ENCODE measurements at regions not wholly inside any gene's neighbourhood (a gene's known extent, or its start where the extent isn't known, plus 50 kb on each side); places are given as distances from the start of the nearest gene placed in this dataset.

DNA sequence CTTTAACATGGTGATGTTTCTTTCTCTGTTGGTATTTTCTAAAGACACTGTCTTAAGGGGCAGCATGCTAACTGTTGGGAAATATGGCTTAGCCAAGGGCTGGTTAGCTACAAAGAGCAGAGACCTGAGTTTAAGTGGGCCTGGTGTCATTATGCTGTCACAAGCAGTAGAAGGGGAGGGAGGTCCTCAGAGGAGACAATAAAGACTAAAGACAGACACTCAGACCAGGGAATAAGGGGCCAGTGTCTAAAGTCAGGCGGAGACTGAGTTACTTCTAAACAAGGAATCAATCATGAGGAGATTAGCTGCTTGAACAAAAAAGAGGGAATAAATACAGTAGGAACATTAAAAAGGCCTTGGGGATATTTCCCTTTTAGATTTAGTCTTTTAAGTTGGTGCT is 142.7 kb upstream of the DPPA4 start:
- DNase-seq (ENCODE audit: low read depth, low spot score) = no peak
- no peaks in the 10 kb centered on the region for H3K4me1 ChIP-seq (ENCODE audit: control insufficient read depth, insufficient read depth, low read length)
- H3K27me3 ChIP-seq (ENCODE audit: control insufficient read depth, insufficient read depth, low read length) = no peaks in the 10 kb centered on the region
- no peak overlapping the region for H3K4me3 ChIP-seq (ENCODE audit: low read length)
- H3K27ac ChIP-seq (ENCODE audit: low read length) = no peak overlapping the region
- WGBS (ENCODE audit: insufficient coverage, insufficient read length) = no CpG with 5 or more reads among the region's 1 CpG
- H3K9me3 ChIP-seq (ENCODE audit: control insufficient read depth, insufficient read depth, low read length) = no peaks in the 10 kb centered on the region
- no peaks in the 10 kb centered on the region for H3K36me3 ChIP-seq (ENCODE audit: control insufficient read depth, insufficient read depth, low read length)

DNA sequence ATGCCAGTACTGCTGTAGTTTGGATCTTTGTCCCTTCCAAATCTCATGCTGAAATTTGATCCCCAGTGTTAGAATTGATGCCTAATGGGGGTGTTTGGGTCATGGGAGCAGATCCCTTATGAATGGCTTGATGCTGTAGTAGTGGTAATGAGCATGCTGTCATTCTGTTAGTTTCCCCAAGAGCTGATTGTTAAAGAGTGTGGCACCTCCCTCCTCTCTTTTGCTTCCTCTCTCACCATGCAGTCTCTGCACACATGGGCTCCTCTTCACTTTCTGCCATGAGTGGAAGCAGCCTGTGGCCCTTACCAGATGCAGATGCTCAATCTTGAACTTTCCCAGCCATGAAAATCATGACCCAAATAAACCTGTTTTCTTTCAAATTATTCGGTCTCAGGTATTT is 141.3 kb upstream of the DPPA4 start:
- H3K9me3 ChIP-seq (ENCODE audit: control insufficient read depth, insufficient read depth, low read length) = no peaks in the 10 kb centered on the region
- H3K4me3 ChIP-seq (ENCODE audit: low read length) = no peak overlapping the region
- no CpG with 5 or more reads among the region's 1 CpG for WGBS (ENCODE audit: insufficient coverage, insufficient read length)
- H3K27ac ChIP-seq (ENCODE audit: low read length) = no peak overlapping the region
- no peaks in the 10 kb centered on the region for H3K4me1 ChIP-seq (ENCODE audit: control insufficient read depth, insufficient read depth, low read length)
- DNase-seq (ENCODE audit: low read depth, low spot score) = no peak
- H3K36me3 ChIP-seq (ENCODE audit: control insufficient read depth, insufficient read depth, low read length) = no peaks in the 10 kb centered on the region
- no peaks in the 10 kb centered on the region for H3K27me3 ChIP-seq (ENCODE audit: control insufficient read depth, insufficient read depth, low read length)

DNA sequence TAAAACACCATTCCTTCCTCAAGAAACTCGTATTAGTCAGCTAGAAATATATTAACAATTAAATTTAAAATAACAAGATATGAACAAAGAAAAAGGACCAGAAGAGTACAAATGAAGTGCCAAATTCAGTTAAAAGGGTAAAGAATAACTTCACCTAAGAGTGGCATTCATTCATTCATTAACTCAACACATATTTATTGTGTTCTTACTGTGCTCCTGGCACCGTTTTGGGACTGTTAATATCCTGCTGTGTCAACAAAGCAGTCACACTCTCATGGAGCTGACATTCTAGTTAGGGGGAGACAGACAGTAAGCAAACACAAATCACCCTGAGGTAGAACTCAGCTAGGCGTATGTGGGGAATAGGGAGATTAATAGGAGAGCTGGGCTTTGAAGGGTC is 123.6 kb upstream of the DPPA4 start:
- no peak overlapping the region for H3K4me3 ChIP-seq (ENCODE audit: low read length)
- no peaks in the 10 kb centered on the region for H3K27me3 ChIP-seq (ENCODE audit: control insufficient read depth, insufficient read depth, low read length)
- no peaks in the 10 kb centered on the region for H3K36me3 ChIP-seq (ENCODE audit: control insufficient read depth, insufficient read depth, low read length)
- no peaks in the 10 kb centered on the region for H3K4me1 ChIP-seq (ENCODE audit: control insufficient read depth, insufficient read depth, low read length)
- no peak for DNase-seq (ENCODE audit: low read depth, low spot score)
- no peaks in the 10 kb centered on the region for H3K9me3 ChIP-seq (ENCODE audit: control insufficient read depth, insufficient read depth, low read length)
- WGBS (ENCODE audit: insufficient coverage, insufficient read length) = no CpG with 5 or more reads among the region's 3 CpGs
- H3K27ac ChIP-seq (ENCODE audit: low read length) = no peak overlapping the region

DNA sequence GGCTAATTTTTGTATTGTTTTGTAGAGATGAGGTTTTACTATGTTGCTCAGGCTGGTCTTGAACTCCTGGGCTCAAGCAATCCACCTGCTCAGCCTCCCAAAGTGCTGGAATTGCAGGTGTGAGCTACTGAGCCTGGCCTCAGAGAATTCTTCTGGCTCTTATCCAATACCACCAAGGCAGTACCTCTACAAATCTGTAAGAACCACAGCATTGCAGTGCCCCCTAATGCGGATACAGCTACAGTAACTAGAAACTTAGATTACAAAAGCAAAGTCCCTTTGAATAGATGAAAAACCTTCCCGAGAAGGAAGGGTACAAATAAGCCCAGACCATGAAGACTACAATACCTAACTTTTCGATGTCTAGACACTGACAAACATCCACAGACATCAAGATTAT is 107.9 kb upstream of the DPPA4 start:
- DNase-seq (ENCODE audit: low read depth, low spot score) = no peak
- Histone ChIP-seq H3K27ac (ENCODE audit: low read length) (no peak overlapping the region), H3K4me1 (ENCODE audit: control insufficient read depth, insufficient read depth, low read length) (no peaks in the 10 kb centered on the region), H3K27me3 (ENCODE audit: control insufficient read depth, insufficient read depth, low read length) (no peaks in the 10 kb centered on the region), H3K4me3 (ENCODE audit: low read length) (no peak overlapping the region), H3K36me3 (ENCODE audit: control insufficient read depth, insufficient read depth, low read length) (no peaks in the 10 kb centered on the region), H3K9me3 (ENCODE audit: control insufficient read depth, insufficient read depth, low read length) (no peaks in the 10 kb centered on the region)
- WGBS (ENCODE audit: insufficient coverage, insufficient read length) = no CpG with 5 or more reads among the region's 3 CpGs

DNA sequence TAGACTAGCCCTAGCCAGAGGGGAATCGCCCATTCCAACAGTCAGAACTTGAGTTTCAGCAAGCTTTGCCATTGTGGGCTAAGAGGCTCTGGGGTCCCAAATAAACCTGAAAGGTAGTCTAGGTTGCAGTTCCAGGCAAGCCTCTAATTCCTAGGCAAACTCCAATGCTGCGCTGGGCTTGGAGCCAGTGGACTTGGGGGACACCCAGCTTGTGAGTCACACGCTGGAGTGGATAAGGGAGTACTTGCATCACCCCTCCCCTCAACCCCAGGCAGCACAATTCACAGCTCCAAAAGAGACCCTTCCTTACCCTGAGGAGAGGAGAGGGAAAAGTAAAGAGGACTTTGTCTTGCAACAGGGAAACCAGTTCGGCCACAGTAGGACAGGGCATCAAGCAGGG is 105.2 kb upstream of the DPPA4 start:
- Histone ChIP-seq H3K4me1 (ENCODE audit: control insufficient read depth, insufficient read depth, low read length) (no peaks in the 10 kb centered on the region), H3K36me3 (ENCODE audit: control insufficient read depth, insufficient read depth, low read length) (no peaks in the 10 kb centered on the region), H3K9me3 (ENCODE audit: control insufficient read depth, insufficient read depth, low read length) (no peaks in the 10 kb centered on the region), H3K27ac (ENCODE audit: low read length) (no peak overlapping the region), H3K4me3 (ENCODE audit: low read length) (no peak overlapping the region), H3K27me3 (ENCODE audit: control insufficient read depth, insufficient read depth, low read length) (no peaks in the 10 kb centered on the region)
- DNase-seq (ENCODE audit: low read depth, low spot score) = no peak
- WGBS (ENCODE audit: insufficient coverage, insufficient read length) = no CpG with 5 or more reads among the region's 4 CpGs

DNA sequence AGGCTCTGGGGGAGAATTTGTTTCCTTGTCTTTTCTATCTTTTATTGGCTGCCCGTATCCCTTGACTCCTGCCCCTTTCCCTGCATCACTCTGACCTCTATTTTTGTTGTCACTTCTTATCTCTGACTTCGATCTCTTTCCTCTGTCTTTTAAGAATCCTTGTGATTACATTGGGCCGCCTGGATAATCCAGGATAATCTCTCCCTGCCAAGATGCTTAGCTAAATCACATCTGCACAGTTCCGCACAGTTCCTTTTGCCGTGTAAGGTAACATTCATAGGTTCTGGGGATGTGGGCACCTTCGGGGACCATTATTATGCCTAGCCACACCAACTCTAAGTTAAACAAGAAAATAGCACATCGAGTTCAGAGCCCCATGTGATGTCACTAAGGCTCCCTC is 103.0 kb upstream of the DPPA4 start:
- no peak for DNase-seq (ENCODE audit: low read depth, low spot score)
- no peaks in the 10 kb centered on the region for H3K27me3 ChIP-seq (ENCODE audit: control insufficient read depth, insufficient read depth, low read length)
- WGBS (ENCODE audit: insufficient coverage, insufficient read length) = no CpG with 5 or more reads among the region's 7 CpGs
- no peak overlapping the region for H3K27ac ChIP-seq (ENCODE audit: low read length)
- H3K4me3 ChIP-seq (ENCODE audit: low read length) = no peak overlapping the region
- H3K4me1 ChIP-seq (ENCODE audit: control insufficient read depth, insufficient read depth, low read length) = no peaks in the 10 kb centered on the region
- H3K9me3 ChIP-seq (ENCODE audit: control insufficient read depth, insufficient read depth, low read length) = no peaks in the 10 kb centered on the region
- no peaks in the 10 kb centered on the region for H3K36me3 ChIP-seq (ENCODE audit: control insufficient read depth, insufficient read depth, low read length)

DNA sequence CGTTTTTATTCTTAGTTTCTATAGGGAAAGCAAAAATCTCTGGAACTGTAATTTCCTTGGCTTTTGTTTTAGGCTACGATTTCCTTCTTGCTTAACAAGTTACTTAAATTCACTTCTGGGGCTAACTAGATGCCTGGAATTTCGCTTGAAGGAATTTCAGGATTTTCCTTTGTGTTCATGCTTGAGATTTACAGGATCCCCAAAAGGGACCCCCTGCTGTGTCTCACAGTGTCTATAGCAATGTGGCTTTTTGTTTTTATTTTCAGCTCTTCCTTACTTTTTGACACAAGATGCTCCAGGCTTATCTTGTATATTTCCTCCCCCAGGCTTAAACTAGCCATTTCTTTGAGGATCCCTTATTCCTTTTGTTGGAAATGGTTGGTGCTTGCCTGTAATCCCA is 95.5 kb upstream of the DPPA4 start:
- H3K4me1 ChIP-seq (ENCODE audit: control insufficient read depth, insufficient read depth, low read length) = no peaks in the 10 kb centered on the region; the same call in 1 of the 2 replicates
- no peaks in the 10 kb centered on the region for H3K36me3 ChIP-seq (ENCODE audit: control insufficient read depth, insufficient read depth, low read length)
- H3K4me3 ChIP-seq (ENCODE audit: low read length) = no peak overlapping the region
- H3K27ac ChIP-seq (ENCODE audit: low read length) = no peak overlapping the region
- WGBS (ENCODE audit: insufficient coverage, insufficient read length) = no CpG with 5 or more reads among the region's 3 CpGs
- no peaks in the 10 kb centered on the region for H3K27me3 ChIP-seq (ENCODE audit: control insufficient read depth, insufficient read depth, low read length)
- no peaks in the 10 kb centered on the region for H3K9me3 ChIP-seq (ENCODE audit: control insufficient read depth, insufficient read depth, low read length)
- peak; percentile 76 for DNase-seq (ENCODE audit: low read depth, low spot score)

DNA sequence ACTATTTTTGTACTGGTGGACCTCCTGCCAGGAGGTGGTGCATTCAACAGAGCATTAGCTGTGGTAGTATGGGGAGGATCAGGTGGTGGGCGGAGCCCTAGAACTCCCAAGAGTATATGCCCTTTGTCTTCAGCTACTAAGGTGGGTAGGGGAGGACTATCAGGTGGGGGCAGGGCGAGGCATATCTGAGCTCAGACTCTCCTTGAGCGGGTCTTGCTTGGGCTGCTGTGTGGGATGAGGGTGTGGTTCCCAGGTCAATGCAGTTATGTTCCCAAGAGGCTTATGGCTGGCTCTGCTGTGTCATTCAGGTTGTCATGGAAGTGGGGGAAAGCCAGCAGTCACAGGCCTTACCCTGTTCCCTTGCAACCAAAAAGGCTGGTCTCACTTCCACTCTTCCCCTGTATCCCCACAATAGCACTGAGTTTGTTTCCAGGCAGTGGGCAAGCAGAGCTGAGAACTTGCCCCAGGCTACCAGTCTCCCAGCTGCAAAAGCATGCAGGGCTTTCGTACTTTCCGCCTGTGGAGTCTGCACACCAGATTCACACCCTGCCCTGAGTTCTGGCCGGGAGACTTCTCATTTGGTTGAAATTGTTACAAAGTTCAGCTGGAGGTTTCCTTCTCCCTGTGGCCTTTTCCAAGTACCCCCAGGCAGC is 93.7 kb upstream of the DPPA4 start:
- Histone ChIP-seq H3K27me3 (ENCODE audit: control insufficient read depth, insufficient read depth, low read length) (no peaks in the 10 kb centered on the region), H3K4me1 (ENCODE audit: control insufficient read depth, insufficient read depth, low read length) (no peaks in the 10 kb centered on the region; the same call in 1 of the 2 replicates), H3K4me3 (ENCODE audit: low read length) (no peak overlapping the region), H3K9me3 (ENCODE audit: control insufficient read depth, insufficient read depth, low read length) (no peaks in the 10 kb centered on the region), H3K27ac (ENCODE audit: low read length) (no peak overlapping the region), H3K36me3 (ENCODE audit: control insufficient read depth, insufficient read depth, low read length) (no peaks in the 10 kb centered on the region)
- DNase-seq (ENCODE audit: low read depth, low spot score) = no peak
- no CpG with 5 or more reads among the region's 6 CpGs for whole genome bisulfite sequencing (ENCODE audit: insufficient coverage, insufficient read length)

DNA sequence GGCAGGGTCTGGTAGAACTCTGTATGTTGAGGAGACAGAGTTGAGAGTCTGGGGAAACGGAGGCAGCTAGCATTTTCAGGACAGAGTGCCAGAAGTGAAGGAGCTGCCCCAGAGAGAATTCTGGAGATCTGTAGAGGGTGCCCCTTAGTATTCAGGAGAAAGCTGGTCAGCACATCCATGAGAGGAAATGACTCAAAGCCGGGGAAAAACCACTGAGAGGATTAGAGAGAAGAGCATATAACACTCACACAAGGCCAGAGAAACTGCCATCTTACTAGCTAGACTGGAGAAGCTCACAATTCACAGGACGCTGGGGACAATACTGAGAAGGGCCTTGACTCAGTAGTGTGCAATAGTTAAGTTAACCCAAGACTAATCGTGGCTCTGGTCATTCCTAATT is 75.7 kb upstream of the DPPA4 start:
- H3K4me3 ChIP-seq (ENCODE audit: low read length) = no peak overlapping the region
- no peaks in the 10 kb centered on the region for H3K4me1 ChIP-seq (ENCODE audit: control insufficient read depth, insufficient read depth, low read length)
- no peaks in the 10 kb centered on the region for H3K36me3 ChIP-seq (ENCODE audit: control insufficient read depth, insufficient read depth, low read length)
- DNase-seq (ENCODE audit: low read depth, low spot score) = no peak
- no peak overlapping the region for H3K27ac ChIP-seq (ENCODE audit: low read length)
- H3K9me3 ChIP-seq (ENCODE audit: control insufficient read depth, insufficient read depth, low read length) = no peaks in the 10 kb centered on the region
- WGBS (ENCODE audit: insufficient coverage, insufficient read length) = no CpG with 5 or more reads among the region's 4 CpGs
- H3K27me3 ChIP-seq (ENCODE audit: control insufficient read depth, insufficient read depth, low read length) = no peaks in the 10 kb centered on the region

DNA sequence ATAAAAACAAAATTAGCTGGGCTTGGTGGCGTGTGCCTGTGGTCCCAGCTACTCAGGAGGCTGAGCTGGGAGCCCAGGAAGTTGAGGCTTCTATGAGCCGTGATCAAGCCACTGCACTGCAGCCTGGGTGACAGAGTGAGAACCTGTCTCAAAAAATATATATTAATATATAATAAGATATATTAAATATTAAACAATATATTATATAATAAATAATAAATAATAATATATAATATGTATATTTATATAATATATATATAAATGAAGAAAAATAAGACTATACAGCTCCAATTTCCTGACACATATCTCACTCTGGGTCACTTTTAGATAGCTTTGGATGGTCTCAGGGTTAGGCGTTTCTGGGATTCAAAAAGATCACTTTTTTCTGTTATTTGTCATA is 74.2 kb upstream of the DPPA4 start:
- Histone ChIP-seq H3K4me3 (ENCODE audit: low read length) (no peak overlapping the region), H3K27ac (ENCODE audit: low read length) (no peak overlapping the region), H3K4me1 (ENCODE audit: control insufficient read depth, insufficient read depth, low read length) (no peaks in the 10 kb centered on the region), H3K9me3 (ENCODE audit: control insufficient read depth, insufficient read depth, low read length) (no peaks in the 10 kb centered on the region), H3K27me3 (ENCODE audit: control insufficient read depth, insufficient read depth, low read length) (no peaks in the 10 kb centered on the region), H3K36me3 (ENCODE audit: control insufficient read depth, insufficient read depth, low read length) (no peaks in the 10 kb centered on the region)
- no CpG with 5 or more reads among the region's 3 CpGs for WGBS (ENCODE audit: insufficient coverage, insufficient read length)
- DNase-seq (ENCODE audit: low read depth, low spot score) = no peak

DNA sequence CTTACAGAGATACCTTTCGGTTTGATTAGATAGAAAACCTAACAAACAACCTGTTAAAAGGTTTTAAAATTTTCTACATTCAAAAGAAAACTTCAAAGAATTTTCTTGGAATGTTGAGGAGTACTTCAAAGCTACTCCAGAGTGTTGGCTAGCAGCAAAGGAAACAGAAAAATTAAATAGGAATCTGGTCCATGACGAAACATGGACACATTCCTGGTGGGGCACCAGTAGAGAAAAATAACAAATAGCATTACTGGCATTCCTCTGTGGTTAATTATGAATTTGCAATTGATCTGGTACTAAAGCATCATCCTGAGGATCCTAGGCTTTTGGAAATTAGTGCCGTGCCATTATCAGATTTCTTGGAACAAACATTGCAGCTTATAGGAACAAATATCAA is 59.5 kb upstream of the DPPA4 start:
- no peaks in the 10 kb centered on the region for H3K9me3 ChIP-seq (ENCODE audit: control insufficient read depth, insufficient read depth, low read length)
- H3K27me3 ChIP-seq (ENCODE audit: control insufficient read depth, insufficient read depth, low read length) = no peaks in the 10 kb centered on the region; the same call in 1 of the 2 replicates
- DNase-seq (ENCODE audit: low read depth, low spot score) = no peak
- no CpG with 5 or more reads among the region's 3 CpGs for WGBS (ENCODE audit: insufficient coverage, insufficient read length)
- no peak overlapping the region for H3K4me3 ChIP-seq (ENCODE audit: low read length)
- H3K4me1 ChIP-seq (ENCODE audit: control insufficient read depth, insufficient read depth, low read length) = no peaks in the 10 kb centered on the region
- no peaks in the 10 kb centered on the region for H3K36me3 ChIP-seq (ENCODE audit: control insufficient read depth, insufficient read depth, low read length)
- H3K27ac ChIP-seq (ENCODE audit: low read length) = no peak overlapping the region

Measured in iPS DF 6.9 (cell line).